ENCODE measurements at regions not wholly inside any gene's neighbourhood (a gene's known extent, or its start where the extent isn't known, plus 50 kb on each side); places are given as distances from the start of the nearest gene placed in this dataset.
"Not testable (repeated sequence)": the region's sequence is repeated elsewhere in the genome, so short reads cannot be mapped to it uniquely, and the experiment has no call there.

GRCh38 chr6:169859401-169859977 lies 108.1 kb downstream of the ERMARD start:
- no peak for TF ChIP-seq POLR2A (IDR thresholded peaks at IDR 0.05)
- no peak for TF ChIP-seq CTCF (IDR thresholded peaks at IDR 0.05)
- Histone ChIP-seq H3K4me1 (peaks cover 4 to 44% (median 16%) of the 10 kb centered on the region in 3 donors), H3K9me3 (peaks cover 0 to 19% (median 10%) of the 10 kb centered on the region in 3 donors), H3K27ac (no peak overlapping the region), H3K36me3 (no peaks in the 10 kb centered on the region), H3K4me3 (no peak overlapping the region), H3K27me3 (no peaks in the 10 kb centered on the region)
- WGBS, 2 donors = 93% methylated on average over 2 of the region's 7 CpGs
- intact Hi-C loops (cut with DNase I) = no loop called here
- no peak for DNase-seq

GRCh38 chr6:169858935-169859351 lies 107.5 kb downstream of the ERMARD start:
- intact Hi-C loops (cut with DNase I) = no loop called here
- Histone ChIP-seq H3K27ac (no peak overlapping the region), H3K9me3 (peaks cover 0 to 19% (median 10%) of the 10 kb centered on the region in 3 donors), H3K27me3 (no peaks in the 10 kb centered on the region), H3K36me3 (no peaks in the 10 kb centered on the region), H3K4me1 (peaks cover 4 to 44% (median 16%) of the 10 kb centered on the region in 3 donors), H3K4me3 (no peak overlapping the region)
- TF ChIP-seq CTCF (IDR thresholded peaks at IDR 0.05) (no peak), POLR2A (IDR thresholded peaks at IDR 0.05) (no peak)
- no peak for DNase-seq
- 31 to 71% methylated on average over 1 to 5 of the region's 10 CpGs for WGBS, 2 donors

GRCh38 chr6:169858293-169858934 lies 107.0 kb downstream of the ERMARD start:
- no peaks in the 10 kb centered on the region for H3K36me3 ChIP-seq
- no peaks in the 10 kb centered on the region for H3K27me3 ChIP-seq
- peaks cover 4 to 47% (median 16%) of the 10 kb centered on the region in 3 donors for H3K4me1 ChIP-seq
- H3K27ac ChIP-seq = no peak overlapping the region
- intact Hi-C loops (cut with DNase I) = no loop called here
- peaks cover 0 to 19% (median 10%) of the 10 kb centered on the region in 3 donors for H3K9me3 ChIP-seq
- no peak for TF ChIP-seq POLR2A (IDR thresholded peaks at IDR 0.05)
- no peak for TF ChIP-seq CTCF (IDR thresholded peaks at IDR 0.05)
- H3K4me3 ChIP-seq = no peak overlapping the region
- no peak for DNase-seq
- 64% methylated on average over 11 of the region's 17 CpGs; no CpG with 5 or more reads in 1 of the 2 donors for WGBS, 2 donors

- TF ChIP-seq POLR2A (IDR thresholded peaks at IDR 0.05) (no peak), CTCF (IDR thresholded peaks at IDR 0.05) (no peak)
- Histone ChIP-seq H3K4me3 (no peak overlapping the region), H3K36me3 (no peaks in the 10 kb centered on the region), H3K9me3 (peaks cover 0 to 19% (median 10%) of the 10 kb centered on the region in 3 donors), H3K27ac (no peak overlapping the region), H3K27me3 (no peaks in the 10 kb centered on the region), H3K4me1 (peaks cover 0 to 43% (median 9%) of the 10 kb centered on the region in 3 donors)
- intact Hi-C loops (cut with DNase I) = no loop called here
- 84 to 94% methylated on average over 8 to 11 of the region's 19 CpGs for WGBS, 2 donors
- no peak for DNase-seq
These were observed 106.2 kb downstream of the ERMARD start for GRCh38 chr6:169857343-169858292.

GRCh38 chr6:169856442-169857342 lies 105.3 kb downstream of the ERMARD start:
- Histone ChIP-seq H3K9me3 (peaks cover 0 to 19% (median 10%) of the 10 kb centered on the region in 3 donors), H3K4me1 (peaks cover 0 to 42% (median 11%) of the 10 kb centered on the region in 3 donors)
- H3K4me3 ChIP-seq; DNase-seq; H3K27me3 ChIP-seq; H3K27ac ChIP-seq; H3K36me3 ChIP-seq; intact Hi-C loops (cut with DNase I): not testable (repeated sequence)
- no CpG with 5 or more reads among the region's 49 CpGs for WGBS, 2 donors
